GM13976 (cell line): ENCODE measurements at regions not wholly inside any gene's neighbourhood (a gene's known extent, or its start where the extent isn't known, plus 50 kb on each side); places are given as distances from the start of the nearest gene placed in this dataset.

Experiments used
- DNase-seq: peaks from one replicate; pipeline ENCODE4 v3.0.0; 2012; ENCODE audit warnings: low spot score
- in situ Hi-C: fragments of 300-500 bp; cut with MboI; formaldehyde crosslinking; loops from one replicate; pipeline ENCODE4 v1.12.0; 2022; ENCODE audit warnings: low sequenced_read_pairs, mixed read lengths, inconsistent platforms; ENCODE audit not compliant: unreplicated experiment
- TF ChIP-seq, protein P1 (sequence below): IDR thresholded peaks from 2 replicates; pipeline ENCODE4 v1.5.1; 2012; ENCODE audit warnings: borderline replicate concordance, mild to moderate bottlenecking; ENCODE audit not compliant: insufficient read depth; ENCODE audit errors: extremely low read depth, missing control alignments, control extremely low read depth

DNA sequence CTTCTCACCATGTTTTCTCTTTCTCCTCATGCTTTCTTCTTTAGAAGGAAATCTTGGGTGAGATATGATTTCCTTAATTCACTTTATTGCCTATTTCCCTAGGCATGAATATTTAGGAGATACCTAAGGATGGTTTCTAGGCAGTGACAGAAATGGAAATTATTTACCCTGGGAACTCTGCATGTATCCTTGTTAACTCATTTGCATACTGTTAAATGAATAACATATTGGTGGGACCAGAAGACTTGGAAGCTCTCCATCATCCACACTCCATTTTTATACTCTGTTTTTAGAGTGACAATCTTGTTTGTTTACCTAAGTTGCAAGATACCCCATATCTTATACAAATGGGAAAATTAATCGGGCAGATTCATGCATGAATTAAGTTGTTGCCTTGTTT lies 285.7 kb downstream of the RNF144B start:
- TF ChIP-seq, protein P1, sequence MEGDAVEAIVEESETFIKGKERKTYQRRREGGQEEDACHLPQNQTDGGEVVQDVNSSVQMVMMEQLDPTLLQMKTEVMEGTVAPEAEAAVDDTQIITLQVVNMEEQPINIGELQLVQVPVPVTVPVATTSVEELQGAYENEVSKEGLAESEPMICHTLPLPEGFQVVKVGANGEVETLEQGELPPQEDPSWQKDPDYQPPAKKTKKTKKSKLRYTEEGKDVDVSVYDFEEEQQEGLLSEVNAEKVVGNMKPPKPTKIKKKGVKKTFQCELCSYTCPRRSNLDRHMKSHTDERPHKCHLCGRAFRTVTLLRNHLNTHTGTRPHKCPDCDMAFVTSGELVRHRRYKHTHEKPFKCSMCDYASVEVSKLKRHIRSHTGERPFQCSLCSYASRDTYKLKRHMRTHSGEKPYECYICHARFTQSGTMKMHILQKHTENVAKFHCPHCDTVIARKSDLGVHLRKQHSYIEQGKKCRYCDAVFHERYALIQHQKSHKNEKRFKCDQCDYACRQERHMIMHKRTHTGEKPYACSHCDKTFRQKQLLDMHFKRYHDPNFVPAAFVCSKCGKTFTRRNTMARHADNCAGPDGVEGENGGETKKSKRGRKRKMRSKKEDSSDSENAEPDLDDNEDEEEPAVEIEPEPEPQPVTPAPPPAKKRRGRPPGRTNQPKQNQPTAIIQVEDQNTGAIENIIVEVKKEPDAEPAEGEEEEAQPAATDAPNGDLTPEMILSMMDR: no peak
- in situ Hi-C loops: no loop called here
- no peak for DNase-seq

DNA sequence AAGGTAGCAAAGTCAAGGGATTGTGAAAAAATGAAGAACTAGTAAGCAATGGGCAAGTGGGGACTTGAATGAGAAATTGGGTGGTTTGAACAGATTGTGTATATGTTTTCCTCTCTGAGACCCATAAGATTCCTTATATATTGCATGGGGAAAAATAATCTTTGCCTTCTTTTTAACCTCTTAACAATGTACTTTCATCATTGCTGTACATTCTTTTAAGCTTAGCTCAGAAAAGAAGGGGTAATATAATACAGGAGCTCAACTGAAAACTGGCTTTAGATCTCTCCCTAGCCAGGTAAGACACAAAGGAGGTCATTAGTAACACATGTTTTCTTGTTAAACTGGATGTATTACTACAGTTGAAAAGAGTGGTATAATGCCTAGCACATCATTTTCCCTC lies 287.2 kb downstream of the RNF144B start:
- TF ChIP-seq, protein P1: no peak
- no peak for DNase-seq
- in situ Hi-C loops: no loop called here

DNA sequence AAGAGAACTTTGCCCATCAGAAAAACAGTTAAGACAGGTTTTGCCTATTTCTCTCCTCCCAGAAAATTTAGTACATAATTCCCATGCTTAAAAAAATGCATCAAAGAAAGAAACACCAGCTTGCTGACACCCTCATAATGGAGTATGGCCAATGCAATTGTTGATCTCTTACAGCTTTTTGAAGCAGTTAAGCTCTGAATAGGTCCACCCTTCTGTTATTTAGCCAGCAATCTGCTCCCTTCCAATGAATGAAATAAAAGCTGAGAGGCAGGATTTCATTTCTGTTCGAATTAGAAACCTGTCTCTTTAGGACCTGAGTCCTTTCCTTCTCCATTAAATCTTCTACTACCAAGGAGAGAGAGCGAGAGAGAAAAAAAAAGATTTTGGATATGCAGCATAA lies 288.7 kb downstream of the RNF144B start:
- in situ Hi-C loops: no loop called here
- DNase-seq: no peak
- TF ChIP-seq, protein P1: no peak

GRCh38 chr6:18676548-18676947 lies 289.4 kb downstream of the RNF144B start:
- TF ChIP-seq, protein P1: no peak
- in situ Hi-C loops: no loop called here

DNA sequence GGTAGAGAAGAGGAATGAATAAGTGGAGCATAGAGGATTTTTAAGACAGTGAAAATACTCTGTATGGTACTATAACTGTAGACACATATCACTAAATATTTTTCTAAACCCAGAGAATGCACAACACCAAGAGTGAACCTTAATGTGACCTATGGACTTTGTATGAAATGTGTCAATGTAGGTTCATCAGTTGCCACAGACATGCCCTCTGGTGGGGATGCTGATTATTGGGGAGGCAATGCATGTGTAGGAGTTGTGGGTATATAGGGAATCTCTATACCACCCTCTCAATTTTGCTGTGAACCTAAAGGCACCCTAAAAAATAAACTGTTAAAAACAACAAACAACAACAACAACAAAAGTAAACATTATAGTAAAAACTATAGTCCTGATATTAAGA lies 293.7 kb downstream of the RNF144B start:
- TF ChIP-seq, protein P1: no peak
- DNase-seq: no peak
- in situ Hi-C loops: no loop called here

More at GRCh38 chr6:18676548-18676947, 289.4 kb downstream of the RNF144B start:
- no peak for DNase-seq

GRCh38 chr6:18681832-18682503 lies 294.8 kb downstream of the RNF144B start:
- in situ Hi-C loops: no loop called here
- DNase-seq: no peak
- TF ChIP-seq, protein P1: no peak

- in situ Hi-C loops: no loop called here
- DNase-seq: no peak
- TF ChIP-seq, protein P1: no peak
Measured at GRCh38 chr6:18684343-18684742, 297.2 kb downstream of the RNF144B start.
